GM23338 (cell line): ENCODE measurements at regions not wholly inside any gene's neighbourhood (a gene's known extent, or its start where the extent isn't known, plus 50 kb on each side); places are given as distances from the start of the nearest gene placed in this dataset.

ENCODE experiments used
- ATAC-seq: fragments of 200-7000 bp; cut with Tn5 transposase; 3 replicates; pipeline ENCODE4 v1.9.1; 2020
- DNase-seq: peaks from one replicate; pipeline ENCODE4 v3.0.0-alpha.2; 2015; ENCODE audit warnings: low spot score
- H2AFZ ChIP-seq: fragments of 200-600 bp; sonication (generic); 2 replicates; pipeline ENCODE4 v1.8.0; 2016; ENCODE audit warnings: antibody characterized with exemption, mild to moderate bottlenecking, moderate library complexity
- H3F3A ChIP-seq: fragments of 200-600 bp; sonication (generic); replicated peaks from 2 replicates; pipeline ENCODE4 v1.8.0; 2017; ENCODE audit warnings: antibody characterized with exemption, mixed run types, low read depth
- H3K27ac ChIP-seq: fragments of 200-600 bp; sonication (generic); 2 replicates; pipeline ENCODE4 v1.6.1; 2016; ENCODE audit warnings: low read depth
- H3K27me3 ChIP-seq: fragments of 200-600 bp; sonication (generic); 2 replicates; pipeline ENCODE4 v1.8.0; 2016; ENCODE audit warnings: mild to moderate bottlenecking, mixed run types, moderate library complexity; ENCODE audit not compliant: insufficient read depth
- H3K36me3 ChIP-seq: fragments of 200-600 bp; sonication (generic); 2 replicates; pipeline ENCODE4 v1.8.0; 2016; ENCODE audit warnings: mild to moderate bottlenecking; ENCODE audit not compliant: insufficient read depth
- H3K4me1 ChIP-seq: fragments of 200-600 bp; sonication (generic); 2 replicates; pipeline ENCODE4 v1.8.0; 2016; ENCODE audit warnings: mild to moderate bottlenecking, moderate library complexity; ENCODE audit not compliant: insufficient read depth
- H3K4me2 ChIP-seq: fragments of 200-600 bp; sonication (generic); 2 replicates; pipeline ENCODE4 v1.7.1; 2017; ENCODE audit warnings: mixed run types
- H3K4me3 ChIP-seq: fragments of 200-600 bp; sonication (generic); 2 replicates; pipeline ENCODE4 v1.6.1; 2016; ENCODE audit warnings: mixed run types
- H3K79me2 ChIP-seq: fragments of 200-600 bp; sonication (generic); replicated peaks from 2 replicates; pipeline ENCODE4 v1.8.0; 2017; ENCODE audit warnings: mild to moderate bottlenecking; ENCODE audit not compliant: insufficient read depth
- H3K9me2 ChIP-seq: fragments of 200-600 bp; sonication (generic); 2 replicates; pipeline ENCODE4 v1.8.0; 2017; ENCODE audit not compliant: insufficient read depth
- H4K20me1 ChIP-seq: fragments of 200-600 bp; sonication (generic); replicated peaks from 2 replicates; pipeline ENCODE4 v1.8.0; 2017; ENCODE audit warnings: mild to moderate bottlenecking; ENCODE audit not compliant: insufficient read depth
- H3K27ac Mint-ChIP-seq: 2 replicates; pipeline ENCODE4 v1.8.0; 2020; ENCODE audit warnings: inconsistent platforms, mild to moderate bottlenecking, moderate library complexity, mixed read lengths
- H3K27me3 Mint-ChIP-seq: 3 replicates; pipeline ENCODE4 v1.8.0; 2022; ENCODE audit warnings: low read depth, mild to moderate bottlenecking, moderate library complexity, mixed read lengths, inconsistent platforms; ENCODE audit not compliant: insufficient read depth, poor library complexity
- H3K36me3 Mint-ChIP-seq: 3 replicates; pipeline ENCODE4 v1.8.0; 2021; ENCODE audit warnings: low read depth, mild to moderate bottlenecking, inconsistent platforms, moderate library complexity, mixed read lengths
- H3K4me1 Mint-ChIP-seq: 3 replicates; pipeline ENCODE4 v1.8.0; 2020; ENCODE audit warnings: mild to moderate bottlenecking, inconsistent platforms, mixed read lengths
- H3K4me3 Mint-ChIP-seq: 3 replicates; pipeline ENCODE4 v1.8.0; 2021; ENCODE audit warnings: moderate library complexity, mild to moderate bottlenecking, inconsistent platforms, mixed read lengths
- H3K9me3 Mint-ChIP-seq: 3 replicates; pipeline ENCODE4 v1.8.0; 2020; ENCODE audit warnings: moderate library complexity, mild to moderate bottlenecking, inconsistent platforms, mixed read lengths
- CREB1 ChIP-seq: fragments of 250-450 bp; sonication (Bioruptor Pico); IDR thresholded peaks from 2 replicates; pipeline ENCODE4 v1.5.0; 2020; ENCODE audit warnings: low read depth, mild to moderate bottlenecking, moderate library complexity
- CTCF ChIP-seq, 2 experiments: fragments of 200-600 bp in 1 of 2; sonication (generic) in 1 of 2; conservative IDR thresholded peaks; 2 replicates each; pipeline versions ENCODE4 v1.5.1 to v1.6.1; 2016 to 2017; ENCODE audit warnings: antibody characterized with exemption in 2 of 2, low read depth in 2 of 2, mild to moderate bottlenecking in 2 of 2, moderate library complexity in 1 of 2
- ETS1 ChIP-seq: IDR thresholded peaks from 2 replicates; pipeline ENCODE4 v1.6.1; 2016; ENCODE audit warnings: antibody characterized with exemption
- EZH2 ChIP-seq: fragments of 200-600 bp; sonication (generic); IDR thresholded peaks from one replicate; pipeline ENCODE4 v1.8.0; 2017; ENCODE audit warnings: antibody characterized with exemption, mild to moderate bottlenecking, low read depth; ENCODE audit not compliant: unreplicated experiment
- EZH2phosphoT487 ChIP-seq: fragments of 200-600 bp; sonication (generic); IDR thresholded peaks from one replicate; pipeline ENCODE4 v1.8.1; 2018; ENCODE audit warnings: antibody characterized with exemption; ENCODE audit not compliant: unreplicated experiment
- JUNB ChIP-seq: IDR thresholded peaks from one replicate; pipeline ENCODE4 v1.6.1; 2016; ENCODE audit warnings: antibody characterized with exemption; ENCODE audit not compliant: unreplicated experiment
- NANOG ChIP-seq: IDR thresholded peaks from 2 replicates; pipeline ENCODE4 v1.6.1; 2016; ENCODE audit warnings: antibody characterized with exemption, borderline replicate concordance
- POLR2AphosphoS5 ChIP-seq: IDR thresholded peaks from 2 replicates; pipeline ENCODE4 v1.6.1; 2016; ENCODE audit warnings: antibody characterized with exemption, low read depth
- REST ChIP-seq: IDR thresholded peaks from one replicate; pipeline ENCODE4 v1.6.1; 2018; ENCODE audit warnings: antibody characterized with exemption; ENCODE audit not compliant: unreplicated experiment
- STAT1 ChIP-seq: IDR thresholded peaks from one replicate; pipeline ENCODE4 v1.6.1; 2016; ENCODE audit warnings: antibody characterized with exemption; ENCODE audit not compliant: unreplicated experiment
- ZNF114 ChIP-seq: fragments of 250-450 bp; sonication (Bioruptor Pico); IDR thresholded peaks from 2 replicates; pipeline ENCODE4 v1.5.0; 2020; ENCODE audit warnings: mild to moderate bottlenecking, moderate library complexity
- ZNF331 ChIP-seq: fragments of 250-450 bp; sonication (Bioruptor Pico); IDR thresholded peaks from 2 replicates; pipeline ENCODE4 v1.5.0; 2020; ENCODE audit warnings: low read depth, mild to moderate bottlenecking, moderate library complexity
- ZNF462 ChIP-seq: fragments of 250-450 bp; sonication (Bioruptor Pico); IDR thresholded peaks from 2 replicates; pipeline ENCODE4 v1.5.0; 2020; ENCODE audit warnings: mild to moderate bottlenecking, moderate library complexity

- peaks cover 100% of the 10 kb centered on the region for H3K9me3 Mint-ChIP-seq
- no peaks in the 10 kb centered on the region for H3K4me1 Mint-ChIP-seq
- H3K4me2 ChIP-seq = no peak overlapping the region
- H3K27ac ChIP-seq = no peak overlapping the region
- H2AFZ ChIP-seq = no peak overlapping the region
- H3K36me3 Mint-ChIP-seq = peaks cover 28% of the 10 kb centered on the region; the same call in 2 of the 3 replicates
- H3K36me3 ChIP-seq = no peaks in the 10 kb centered on the region
- no peak overlapping the region for H3K4me3 Mint-ChIP-seq
- no peaks in the 10 kb centered on the region for H3K9me2 ChIP-seq
- no peak overlapping the region for H3K27ac Mint-ChIP-seq
- H3K79me2 ChIP-seq = no peaks in the 10 kb centered on the region
- H3K27me3 Mint-ChIP-seq = peaks cover 9% of the 10 kb centered on the region
- no peak overlapping the region for H3K4me3 ChIP-seq
- ATAC-seq = no peak
- DNase-seq = no peak
- no peaks in the 10 kb centered on the region for H3K4me1 ChIP-seq
- H3K27me3 ChIP-seq = no peaks in the 10 kb centered on the region
- no peaks in the 10 kb centered on the region for H3F3A ChIP-seq
- H4K20me1 ChIP-seq = no peaks in the 10 kb centered on the region
- TF ChIP-seq EZH2 (no peak), JUNB (no peak), POLR2AphosphoS5 (no peak), ZNF114 (CRISPR knock-in tag) (no peak), ZNF331 (no peak), STAT1 (no peak), ETS1 (no peak), ZNF462 (no peak), EZH2phosphoT487 (no peak), NANOG (no peak), CTCF (conservative IDR thresholded peaks at IDR 0.05; ENCODE audit: low read depth in 2 of 2) (no peak), REST (no peak), CREB1 (CRISPR knock-in tag) (no peak)
Observed at GRCh38 chr12:34392741-34393085, 370.4 kb downstream of the ALG10 start.
